ENCODE measurements at regions not wholly inside any gene's neighbourhood (a gene's known extent, or its start where the extent isn't known, plus 50 kb on each side); places are given as distances from the start of the nearest gene placed in this dataset.

- TF ChIP-seq CTCF (IDR thresholded peaks at IDR 0.05) (no peak), POLR2A (IDR thresholded peaks at IDR 0.05) (no peak)
Observed at GRCh38 chr1:67889953-67890567, 56.8 kb upstream of the GNG12 start.

All from heart left ventricle (tissue), 13 donors.